HepG2 (cell line): ENCODE measurements at regions not wholly inside any gene's neighbourhood (a gene's known extent, or its start where the extent isn't known, plus 50 kb on each side); places are given as distances from the start of the nearest gene placed in this dataset.

Source experiments
- CREB1 ChIP-seq, 2 experiments: fragments of 450-650 bp in 1 of 2; IDR thresholded peaks; 2 replicates each; pipeline ENCODE4 v1.6.1; 2016 to 2017; ENCODE audit warnings: control low read depth in 1 of 2, mild to moderate bottlenecking in 1 of 2, missing compliant biosample characterization in 1 of 2, missing genetic modification characterization in 1 of 2
- CTCF ChIP-seq: sonication (generic); formaldehyde crosslinking; IDR thresholded peaks from 2 replicates; pipeline ENCODE4 v1.5.0; 2020; ENCODE audit warnings: mild to moderate bottlenecking, missing genetic modification reagents, moderate library complexity
- EP300 ChIP-seq, 3 experiments: sonication (generic) in 1 of 3; formaldehyde crosslinking in 1 of 3; IDR thresholded peaks; 2 replicates each; pipeline versions ENCODE4 v1.5.1 to v1.6.1; 2011 to 2020; ENCODE audit warnings: low read depth in 2 of 3, low read length in 2 of 3, borderline replicate concordance in 1 of 3, improper control_type of control experiment in 1 of 3, mild to moderate bottlenecking in 1 of 3, missing genetic modification reagents in 1 of 3, moderate library complexity in 1 of 3
- FOXM1 ChIP-seq: sonication (generic); formaldehyde crosslinking; IDR thresholded peaks from 2 replicates; pipeline ENCODE4 v1.5.0; 2020; ENCODE audit warnings: missing genetic modification reagents
- MYNN ChIP-seq: sonication (generic); formaldehyde crosslinking; IDR thresholded peaks from 2 replicates; pipeline ENCODE4 v1.4.0; 2020; ENCODE audit warnings: mild to moderate bottlenecking, low read depth, missing genetic modification reagents
- NFYB ChIP-seq: sonication (generic); formaldehyde crosslinking; IDR thresholded peaks from 2 replicates; pipeline ENCODE4 v1.4.0; 2020; ENCODE audit warnings: missing genetic modification reagents
- NR2F2 ChIP-seq: IDR thresholded peaks from 2 replicates; pipeline ENCODE4 v1.6.1; 2012; ENCODE audit warnings: low read depth, inconsistent platforms, borderline replicate concordance
- PRPF4 ChIP-seq: fragments of 200-400 bp; formaldehyde crosslinking; IDR thresholded peaks from 2 replicates; pipeline ENCODE4 v1.6.1; 2016; ENCODE audit warnings: low read length, low read depth; ENCODE audit not compliant: poor library complexity, severe bottlenecking
- SIN3A ChIP-seq: IDR thresholded peaks from 2 replicates; pipeline ENCODE4 v1.6.1; 2011; ENCODE audit warnings: low read depth, mild to moderate bottlenecking, control low read depth, low read length, borderline replicate concordance
- U2AF2 ChIP-seq: fragments of 200-400 bp; formaldehyde crosslinking; IDR thresholded peaks from 2 replicates; pipeline ENCODE4 v1.6.1; 2017; ENCODE audit warnings: low read depth, mild to moderate bottlenecking, low read length
- YY1 ChIP-seq: IDR thresholded peaks from 2 replicates; pipeline ENCODE4 v1.6.1; 2011; ENCODE audit warnings: low read length, low read depth, moderate library complexity, mild to moderate bottlenecking; ENCODE audit not compliant: insufficient read depth, insufficient replicate concordance
- ZBTB7A ChIP-seq: sonication (generic); formaldehyde crosslinking; IDR thresholded peaks from 2 replicates; pipeline ENCODE4 v1.8.0; 2022; ENCODE audit warnings: mild to moderate bottlenecking, missing genetic modification reagents
- ZFP36L1 ChIP-seq: sonication (generic); formaldehyde crosslinking; IDR thresholded peaks from 2 replicates; pipeline ENCODE4 v1.8.0; 2022; ENCODE audit warnings: mild to moderate bottlenecking, missing genetic modification reagents, moderate library complexity
- ZNF660 ChIP-seq: sonication (generic); formaldehyde crosslinking; IDR thresholded peaks from 2 replicates; pipeline ENCODE4 v1.5.1; 2020; ENCODE audit warnings: mild to moderate bottlenecking, low read depth, missing genetic modification reagents, borderline replicate concordance

- TF ChIP-seq SIN3A (no peak), YY1 (no peak), MYNN (CRISPR knock-in tag) (no peak), NFYB (CRISPR knock-in tag) (no peak), PRPF4 (no peak), U2AF2 (no peak), ZBTB7A (CRISPR knock-in tag) (no peak), EP300 (IDR thresholded peaks at IDR 0.05; ENCODE audit: low read depth in 2 of 2, low read length in 2 of 2) (no peak), EP300 (CRISPR knock-in tag; IDR thresholded peaks at IDR 0.05; ENCODE audit: borderline replicate concordance) (no peak), FOXM1 (CRISPR knock-in tag) (no peak), ZFP36L1 (no peak), ZNF660 (CRISPR knock-in tag) (no peak), CTCF (no peak), NR2F2 (no peak), CREB1 (IDR thresholded peaks at IDR 0.05) (no peak), CREB1 (CRISPR knock-in tag; IDR thresholded peaks at IDR 0.05) (no peak)
These were observed 183.0 kb upstream of the TAB2 start for GRCh38 chr6:149134511-149134933.
